Islet precursor cell (in vitro differentiated cells): ENCODE measurements at regions not wholly inside any gene's neighbourhood (a gene's known extent, or its start where the extent isn't known, plus 50 kb on each side); places are given as distances from the start of the nearest gene placed in this dataset.

Experiments
- DNase-seq: peaks from one replicate; pipeline ENCODE4 v3.0.0-alpha.2; 2018

DNA sequence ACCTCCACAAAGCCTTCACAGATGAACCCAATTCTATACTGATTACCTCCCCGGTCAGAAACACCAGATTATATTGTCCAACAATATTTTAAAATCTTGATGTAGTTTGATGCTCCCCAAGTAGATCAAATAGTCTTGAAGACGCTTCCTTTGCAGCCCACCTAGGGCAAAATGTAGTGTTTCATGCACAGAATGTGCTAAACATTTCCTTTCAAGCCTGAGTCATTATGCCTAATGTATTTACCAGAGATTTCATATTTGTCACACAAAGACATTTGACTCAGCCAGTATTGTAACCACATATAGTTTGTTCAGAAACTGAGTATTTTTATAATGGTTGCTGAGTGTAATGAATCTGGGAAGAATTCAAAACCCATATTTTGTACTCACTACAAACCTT, 1396.8 kb downstream of the LRRC4C start:
- DNase-seq = no peak

DNA sequence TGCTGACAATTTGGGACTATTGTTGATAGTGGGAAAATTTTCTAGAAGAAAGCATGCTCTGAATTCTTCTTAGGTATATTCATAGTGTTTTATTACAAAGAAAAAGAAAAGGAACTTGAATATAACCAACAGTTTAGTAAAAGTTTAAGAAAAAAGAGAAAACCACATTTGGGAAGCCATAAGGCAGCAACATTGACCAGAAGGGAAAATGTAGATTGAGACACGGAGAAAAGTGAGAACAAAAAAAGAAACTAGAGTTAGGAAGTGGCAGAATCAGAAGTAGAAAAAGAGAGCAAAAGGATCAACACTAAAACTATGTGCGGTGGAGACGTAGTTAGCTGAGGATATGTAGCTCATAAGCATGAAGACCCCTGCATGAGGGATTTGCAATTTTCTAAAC, 1398.2 kb downstream of the LRRC4C start:
- DNase-seq = no peak

DNA sequence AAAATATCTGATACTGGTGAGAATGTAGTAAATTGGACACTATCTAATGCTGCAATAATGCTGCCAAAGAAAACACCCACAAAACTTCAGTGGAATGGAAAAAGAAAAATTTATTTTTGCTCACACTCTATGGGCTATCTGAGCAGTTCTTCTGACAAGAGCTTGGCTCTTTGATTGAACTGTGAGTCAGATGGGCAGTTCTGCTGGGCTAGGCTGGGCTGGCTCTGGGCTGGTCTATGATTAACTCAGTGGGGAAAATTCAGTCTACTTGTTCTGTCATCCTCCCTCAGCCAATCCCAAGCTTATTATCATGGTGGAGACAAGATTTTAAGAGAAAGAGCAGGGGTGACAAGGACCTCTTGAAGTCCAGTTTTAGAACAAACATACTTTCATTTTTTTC, 1404.8 kb downstream of the LRRC4C start:
- no peak for DNase-seq

DNA sequence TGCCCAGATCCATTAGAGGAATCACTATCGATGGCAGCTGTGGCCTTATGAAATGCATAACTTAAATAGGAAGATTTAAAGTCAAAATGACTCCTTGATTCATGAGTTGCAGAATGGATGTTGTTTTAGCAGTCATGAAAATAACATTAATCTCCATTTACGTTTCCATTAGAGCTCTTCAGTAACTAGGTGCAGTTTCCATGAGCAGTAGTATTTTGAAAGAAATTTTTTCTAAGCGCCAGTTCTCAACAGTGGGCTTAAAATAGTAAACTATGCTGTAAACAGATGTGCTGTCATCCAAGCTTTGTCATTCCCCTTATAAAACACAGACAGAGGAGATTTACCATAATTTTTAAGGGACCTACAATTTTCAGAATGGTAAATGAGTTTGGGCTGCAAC, 1414.1 kb downstream of the LRRC4C start:
- DNase-seq = no peak

DNA sequence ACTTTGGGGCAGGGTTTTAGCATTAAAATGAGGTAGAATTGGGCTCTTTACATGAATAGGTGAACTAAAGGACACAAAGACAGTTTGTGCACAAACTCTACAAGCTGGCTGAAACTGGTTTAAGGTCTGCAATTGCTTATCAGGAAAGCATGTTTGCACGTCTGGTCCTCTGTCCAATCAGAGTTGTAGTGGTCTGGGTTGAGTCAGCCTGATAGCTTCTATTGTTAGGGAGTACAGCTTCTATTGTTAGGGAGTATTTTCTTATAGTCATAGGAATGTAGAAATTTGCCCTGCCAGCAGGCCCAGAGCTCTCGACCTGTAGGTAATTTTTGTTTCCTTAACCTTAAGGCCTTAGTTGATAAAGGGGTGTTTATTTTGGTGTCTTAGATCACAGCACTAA, 1422.4 kb downstream of the LRRC4C start:
- peak; percentile 52 for DNase-seq

DNA sequence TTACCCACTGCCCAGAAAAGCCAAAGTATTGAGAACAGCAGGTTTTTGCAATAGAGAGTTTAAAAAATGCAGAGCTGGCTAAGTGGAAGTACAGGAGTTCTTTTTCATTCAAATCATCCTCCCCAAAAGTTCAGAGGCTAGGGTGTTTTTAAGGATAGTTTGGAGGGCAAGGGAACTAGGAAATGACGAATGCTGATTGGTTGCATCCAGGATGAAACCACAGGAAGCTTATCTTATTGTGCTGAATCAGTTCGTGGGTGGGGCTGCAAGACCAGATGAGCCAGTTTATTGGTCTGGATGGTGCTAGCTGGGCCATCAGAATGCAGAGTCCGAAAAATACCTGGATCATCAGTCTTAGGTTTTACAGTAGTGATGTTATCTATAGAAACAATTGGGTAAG, 1427.1 kb downstream of the LRRC4C start:
- DNase-seq = peak; percentile 65

DNA sequence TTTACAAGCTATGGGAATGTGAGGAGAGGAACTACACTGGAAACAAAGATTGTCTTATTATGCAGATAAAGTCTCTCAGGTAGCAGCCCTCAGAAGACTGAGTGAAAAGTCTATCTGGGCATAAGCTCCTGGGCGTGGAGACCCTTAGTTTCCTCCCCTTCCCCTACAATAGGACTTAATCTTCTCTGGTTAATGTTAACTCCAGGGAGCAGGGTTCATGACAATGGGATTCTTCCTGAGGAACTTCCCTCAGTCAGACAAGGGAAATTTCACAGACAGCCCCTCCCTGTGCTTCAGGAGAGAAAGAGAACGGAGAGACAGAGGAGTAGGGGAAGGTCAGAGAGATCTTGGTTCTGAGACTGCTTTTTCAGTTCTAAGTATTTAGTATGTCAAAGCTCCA, 1428.6 kb downstream of the LRRC4C start:
- DNase-seq = no peak

DNA sequence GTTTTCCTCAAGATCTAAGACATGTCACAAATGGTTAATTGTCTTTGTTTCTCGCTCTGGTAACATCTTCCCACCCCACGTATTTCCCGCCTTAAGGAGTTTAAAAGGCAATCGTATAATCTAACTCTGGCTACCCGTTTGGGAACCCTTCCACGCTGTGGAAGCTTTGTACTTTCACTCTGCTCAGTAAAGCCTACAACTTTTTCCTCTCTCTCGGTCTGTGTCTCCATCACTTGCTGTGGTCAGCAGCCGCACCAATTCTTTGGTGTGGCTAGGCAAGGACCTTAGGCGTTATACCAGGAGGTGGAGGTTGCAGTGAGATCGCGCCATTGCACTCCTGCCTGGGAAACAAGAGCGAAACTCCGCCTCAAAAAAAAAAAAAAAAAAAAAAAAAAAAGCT, 1430.1 kb downstream of the LRRC4C start:
- peak; percentile 71 for DNase-seq

DNA sequence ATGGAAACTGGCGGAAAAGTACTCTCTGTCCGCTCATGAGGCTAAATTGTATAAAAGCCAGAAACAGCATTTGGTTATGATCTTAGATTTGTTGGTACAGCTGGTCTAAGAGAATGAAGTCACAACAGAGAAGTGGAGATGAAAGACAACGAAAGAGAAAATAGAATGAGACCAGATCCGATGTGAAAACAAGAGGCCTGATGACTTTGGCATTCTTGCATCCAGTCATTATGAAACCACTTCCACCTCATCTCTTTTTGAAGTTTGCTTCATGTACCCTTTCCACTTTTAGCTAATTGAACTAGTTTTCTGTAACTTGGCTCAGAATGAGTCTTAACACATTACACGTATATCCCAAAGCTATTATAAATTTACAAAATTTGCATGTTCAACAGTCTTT, 1431.7 kb downstream of the LRRC4C start:
- no peak for DNase-seq

DNA sequence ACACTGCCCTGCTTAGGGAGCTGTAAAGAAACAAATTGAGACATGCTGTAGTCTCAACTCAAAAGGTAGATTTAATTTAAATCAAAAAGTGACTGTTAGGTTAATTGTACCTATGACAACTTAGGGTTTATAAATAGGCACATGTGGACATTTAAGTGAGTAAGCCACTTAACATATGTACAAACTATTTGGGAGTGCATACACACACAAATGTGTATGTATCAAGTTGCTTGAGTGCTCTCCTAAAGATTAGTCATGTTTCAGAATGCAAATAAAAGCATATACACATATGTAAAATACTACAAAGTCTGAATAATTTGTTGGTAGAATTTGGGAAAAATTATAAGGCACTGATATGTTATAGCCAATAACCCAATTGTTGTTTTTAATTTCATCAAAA, 1435.7 kb downstream of the LRRC4C start:
- no peak for DNase-seq

DNA sequence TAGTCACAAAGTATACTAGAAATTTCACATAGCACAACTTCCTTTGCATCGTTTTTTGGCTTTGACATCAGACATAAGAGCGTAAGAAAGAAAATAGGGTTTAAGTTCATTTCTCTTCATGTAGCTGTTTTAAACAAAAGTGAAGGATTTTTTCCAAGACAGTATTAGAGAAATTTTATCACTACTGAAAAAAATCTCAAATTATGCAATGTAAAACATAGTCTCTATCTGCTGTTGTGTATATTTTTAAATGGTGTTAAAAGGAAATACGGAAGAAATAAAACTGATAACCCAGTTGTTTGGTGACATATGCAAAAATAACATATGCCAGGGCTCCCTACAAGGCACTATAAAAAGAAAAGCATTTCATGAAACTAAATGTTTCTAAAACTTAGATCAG, 1449.4 kb downstream of the LRRC4C start:
- DNase-seq = no peak

DNA sequence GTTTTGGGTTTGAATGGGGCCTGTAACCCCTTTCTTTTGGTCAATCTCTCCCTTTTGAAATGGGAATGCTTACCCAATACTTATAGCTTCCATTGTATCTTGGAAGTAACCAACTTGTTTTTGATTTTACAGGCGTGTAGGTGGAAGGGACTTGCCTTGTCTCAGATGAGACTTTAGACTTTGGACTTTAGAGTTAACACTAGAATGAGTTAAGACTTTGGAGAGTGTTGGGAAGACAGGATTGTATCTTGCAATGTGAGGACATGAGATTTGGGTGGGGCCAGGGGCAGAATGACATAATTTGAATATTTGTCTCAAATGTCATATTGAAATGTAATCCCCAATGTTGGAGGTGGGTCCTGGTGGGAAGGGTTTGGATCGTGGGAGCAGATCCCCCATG, 1466.9 kb downstream of the LRRC4C start:
- DNase-seq = no peak

DNA sequence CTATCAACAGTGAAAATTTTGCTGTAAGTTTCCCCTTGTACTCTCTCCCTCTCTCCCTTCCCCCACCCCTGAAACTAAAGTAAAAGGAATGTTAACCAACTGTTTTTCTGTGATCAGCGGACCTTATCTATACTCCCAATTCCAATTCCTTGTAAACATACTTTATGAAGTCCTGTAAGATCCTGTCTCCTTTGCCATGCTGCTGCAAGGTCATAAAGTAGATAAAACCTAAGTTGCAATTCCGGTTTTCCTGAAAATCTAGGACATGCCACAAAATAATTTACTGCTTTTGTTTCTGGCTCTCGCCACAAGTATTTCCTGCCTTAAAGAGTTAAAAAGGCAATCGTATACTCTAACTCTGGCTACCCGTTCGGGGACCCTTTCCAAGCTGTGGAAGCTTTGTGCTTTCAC, 1469.0 kb downstream of the LRRC4C start:
- DNase-seq = peak; percentile 57

DNA sequence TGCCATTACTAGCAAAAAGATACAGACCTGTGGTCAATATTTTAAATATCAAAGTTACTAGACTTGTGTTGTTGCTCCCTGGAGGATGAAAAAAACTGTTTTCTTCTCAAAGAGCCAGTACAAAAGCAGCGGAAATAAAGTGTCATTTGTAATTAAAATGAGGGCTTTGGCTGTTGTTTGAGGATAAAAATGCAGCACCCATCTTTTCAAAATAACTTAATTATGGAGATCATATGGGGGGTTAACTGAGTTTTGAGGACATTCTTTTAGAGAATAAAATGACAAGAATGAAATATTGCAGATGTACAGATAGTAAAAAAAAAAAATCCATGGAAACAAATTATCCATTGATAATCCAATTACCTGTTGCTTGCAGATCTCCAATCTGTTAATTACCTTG, 1484.4 kb downstream of the LRRC4C start:
- DNase-seq = no peak

DNA sequence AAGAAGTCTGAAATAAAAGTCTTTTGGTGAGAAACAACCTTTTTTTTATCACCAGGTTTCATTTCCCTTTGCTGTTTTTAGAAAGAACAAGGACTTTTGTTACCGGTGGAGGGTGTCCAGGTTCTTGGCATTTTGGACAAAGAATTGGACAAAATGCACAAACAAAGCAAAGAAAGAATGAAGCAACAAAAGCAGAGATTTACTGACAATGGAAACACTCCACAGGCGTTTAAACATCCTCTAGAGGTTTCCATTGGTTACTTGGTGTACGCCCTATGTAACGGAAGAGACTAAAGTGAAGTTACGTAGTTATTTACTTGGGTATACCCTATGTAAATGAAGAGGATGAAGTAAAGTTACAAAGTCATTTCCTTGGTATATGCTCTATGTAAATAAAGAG, 1487.0 kb downstream of the LRRC4C start:
- DNase-seq = no peak

DNA sequence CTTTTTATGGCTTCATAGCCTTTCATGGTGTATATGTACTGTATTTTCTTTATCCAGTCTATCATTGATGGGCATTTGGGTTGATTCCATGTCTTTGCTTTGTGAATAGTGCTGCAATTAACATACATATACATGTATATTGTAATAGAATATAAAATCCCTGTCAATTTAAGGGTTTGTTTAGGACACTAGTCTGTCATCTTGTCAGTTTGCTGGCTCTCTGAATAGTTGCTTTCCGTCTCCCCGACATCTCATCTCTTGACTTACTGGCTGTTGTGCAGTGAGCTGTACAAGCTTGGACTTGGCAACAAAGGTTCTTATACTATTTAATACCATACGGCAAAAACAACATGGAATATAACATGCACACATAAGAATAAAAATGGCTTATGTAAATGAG, 1487.5 kb downstream of the LRRC4C start:
- DNase-seq = no peak

DNA sequence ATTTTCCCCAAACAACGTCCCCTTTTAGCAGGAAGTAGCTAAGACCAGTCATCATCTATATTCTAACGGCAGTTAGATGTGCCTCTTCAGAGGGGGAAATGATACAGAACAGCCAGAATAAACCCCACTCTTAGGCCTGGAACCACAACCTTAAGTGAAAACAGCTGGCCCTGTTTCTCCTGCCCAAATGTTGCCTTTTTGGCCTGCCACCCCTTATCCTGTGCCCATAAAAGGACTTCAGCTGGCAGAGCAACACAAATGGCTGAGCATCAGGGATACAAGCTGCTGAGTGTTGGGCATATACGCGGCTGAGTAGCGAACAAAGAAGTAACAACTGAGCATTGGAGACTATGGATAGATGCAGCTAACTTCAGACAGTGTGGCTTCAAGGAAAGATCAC, 1491.4 kb downstream of the LRRC4C start:
- DNase-seq = no peak

DNA sequence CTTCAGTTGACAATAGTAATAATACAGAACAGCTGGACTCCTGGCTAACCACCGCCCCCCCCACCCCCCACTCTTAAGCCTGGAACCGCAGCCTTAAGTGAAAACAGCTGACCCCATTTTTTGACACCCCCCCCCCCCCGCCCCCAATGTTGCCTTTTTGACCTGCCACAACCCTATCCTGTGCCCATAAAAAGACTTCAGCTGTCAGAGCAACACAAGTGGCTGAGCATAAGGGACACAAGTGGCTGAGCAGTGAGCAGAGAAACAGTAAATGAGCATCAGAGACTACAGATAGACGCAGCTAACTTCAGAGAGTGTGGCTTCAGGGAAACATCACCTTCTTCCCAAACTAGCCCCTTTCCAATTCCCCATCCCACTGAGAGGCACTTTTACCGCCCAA, 1493.8 kb downstream of the LRRC4C start:
- DNase-seq = no peak

DNA sequence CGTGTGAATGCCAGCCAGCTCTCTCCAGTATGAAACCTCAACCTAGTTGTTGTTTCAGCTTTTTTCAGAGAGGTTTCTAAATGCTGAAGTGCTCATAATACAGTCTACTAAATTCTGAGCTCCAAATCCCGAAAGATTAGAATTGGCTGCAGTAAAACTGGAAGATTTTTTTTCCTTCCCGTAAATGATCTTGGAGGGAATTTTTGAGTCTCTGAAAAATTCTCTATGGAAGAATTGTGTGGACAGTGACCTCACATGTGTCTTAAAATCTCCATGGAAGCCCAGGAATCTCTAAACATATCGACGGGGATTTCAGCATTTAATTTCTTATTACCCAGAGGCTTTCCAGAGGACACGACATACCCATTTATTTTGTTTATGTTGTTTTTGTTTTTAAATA, 1499.2 kb downstream of the LRRC4C start:
- no peak for DNase-seq

DNA sequence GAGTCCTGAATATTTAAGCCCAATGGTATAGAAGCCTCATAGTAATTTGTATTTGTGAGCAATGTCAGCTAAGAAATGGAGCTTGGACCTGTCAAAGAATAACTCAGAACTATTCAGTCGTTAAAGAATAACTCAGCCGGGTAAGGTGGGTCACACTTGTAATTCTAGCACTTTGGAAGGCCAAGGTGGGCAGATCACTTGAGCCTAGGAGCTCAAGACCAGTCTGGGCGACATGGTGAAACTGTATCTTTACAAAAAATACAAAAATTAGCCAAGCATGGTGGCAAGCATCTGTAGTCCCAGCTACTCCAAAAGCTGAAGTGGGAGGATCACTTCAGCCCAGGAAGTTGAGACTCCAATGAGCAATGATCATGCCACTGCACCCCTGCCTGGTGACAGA, 1526.5 kb downstream of the LRRC4C start:
- no peak for DNase-seq

DNA sequence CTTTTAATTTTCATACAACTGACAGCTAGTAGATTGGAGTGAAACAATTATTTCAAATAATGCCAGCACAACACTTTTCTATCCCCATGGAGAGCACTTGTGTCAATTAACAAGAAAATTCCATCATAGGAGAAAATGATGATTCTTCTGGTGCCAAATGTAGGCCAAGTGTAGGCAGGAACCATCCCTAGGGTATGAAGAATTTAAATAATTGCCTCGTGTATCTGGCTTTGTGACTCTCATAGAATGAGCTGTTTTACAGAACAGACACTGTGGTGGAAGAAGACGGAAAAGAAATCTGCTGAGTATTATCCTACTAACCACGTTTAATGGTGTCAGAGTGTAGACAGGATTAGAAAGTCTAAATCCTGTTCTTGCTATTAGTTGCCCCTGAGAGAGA, 1542.2 kb downstream of the LRRC4C start:
- no peak for DNase-seq

DNA sequence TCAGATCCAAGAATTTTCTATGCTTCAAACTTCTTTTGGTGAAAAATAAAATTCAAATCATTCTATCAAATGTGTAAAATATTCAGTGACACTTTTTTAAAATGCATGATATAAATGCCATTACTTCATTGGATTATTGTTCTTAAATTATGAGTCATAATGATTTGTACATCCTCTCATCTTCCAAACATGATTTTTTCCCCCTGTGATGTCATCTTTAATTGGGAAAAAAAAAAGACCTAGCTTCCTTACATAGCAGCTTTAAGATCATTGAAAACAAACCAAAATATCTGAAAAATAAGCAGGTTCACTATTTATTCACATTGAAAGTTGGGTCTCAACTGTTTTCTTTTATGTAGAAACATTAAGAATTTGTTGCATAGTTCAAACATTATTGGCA, 1549.4 kb downstream of the LRRC4C start:
- DNase-seq = no peak

DNA sequence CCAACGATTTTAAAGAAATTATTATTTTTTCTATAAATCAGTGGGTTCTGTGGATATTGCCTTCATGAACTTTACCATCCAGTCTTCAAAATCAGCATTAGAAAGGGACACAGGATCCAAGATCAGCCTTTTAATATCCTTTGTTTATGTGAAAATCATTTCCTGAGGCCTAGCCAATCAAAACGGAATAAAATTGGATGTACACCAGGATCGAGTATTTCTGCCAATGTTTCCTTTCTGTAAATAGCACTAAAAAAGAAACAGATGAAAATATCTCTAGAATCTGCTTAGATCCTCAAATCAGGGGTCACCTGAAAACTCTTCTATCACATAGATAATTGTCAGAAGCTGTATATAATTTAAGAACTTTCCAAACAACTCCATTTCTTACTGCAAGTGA, 1598.5 kb downstream of the LRRC4C start:
- no peak for DNase-seq

DNA sequence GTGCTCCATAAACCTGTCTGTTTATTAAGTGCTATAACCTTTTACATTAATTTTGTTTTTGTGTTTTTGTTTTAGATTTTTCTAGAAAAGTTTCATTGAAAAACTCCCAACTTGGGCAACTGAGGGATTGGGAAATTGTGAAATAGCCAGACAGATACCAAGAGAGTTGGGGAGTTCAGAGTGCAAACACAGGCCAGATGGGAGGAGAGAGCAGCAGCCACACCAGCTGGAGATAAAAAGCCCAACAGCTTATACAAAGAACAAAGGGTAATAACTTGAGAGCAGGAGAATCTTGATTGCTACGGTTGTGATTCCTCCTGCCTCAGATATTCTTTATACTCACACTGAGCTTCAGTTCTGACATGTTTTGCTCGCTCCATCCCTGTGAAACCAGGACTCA, 1642.2 kb downstream of the LRRC4C start:
- DNase-seq = no peak

DNA sequence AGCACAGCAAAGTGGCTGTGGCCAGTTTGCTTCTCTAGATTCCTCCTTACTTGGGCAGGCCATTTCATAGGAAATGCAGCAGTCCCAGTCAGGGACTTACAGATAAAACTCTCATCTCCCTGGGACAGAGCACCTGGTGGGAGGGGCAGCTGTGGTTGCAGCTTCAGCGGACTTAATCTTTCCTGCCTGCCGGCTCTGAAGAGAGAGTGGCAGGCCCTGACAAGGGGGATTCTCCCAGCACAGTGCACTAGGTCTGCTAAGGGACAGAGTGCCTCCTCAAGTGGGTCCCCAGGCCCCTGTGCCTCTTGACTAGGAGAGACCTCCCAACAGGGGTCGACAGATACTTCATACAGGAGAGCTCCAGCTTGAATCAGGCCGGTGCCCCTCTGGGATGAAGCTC, 1649.1 kb downstream of the LRRC4C start:
- peak; percentile 55 for DNase-seq

DNA sequence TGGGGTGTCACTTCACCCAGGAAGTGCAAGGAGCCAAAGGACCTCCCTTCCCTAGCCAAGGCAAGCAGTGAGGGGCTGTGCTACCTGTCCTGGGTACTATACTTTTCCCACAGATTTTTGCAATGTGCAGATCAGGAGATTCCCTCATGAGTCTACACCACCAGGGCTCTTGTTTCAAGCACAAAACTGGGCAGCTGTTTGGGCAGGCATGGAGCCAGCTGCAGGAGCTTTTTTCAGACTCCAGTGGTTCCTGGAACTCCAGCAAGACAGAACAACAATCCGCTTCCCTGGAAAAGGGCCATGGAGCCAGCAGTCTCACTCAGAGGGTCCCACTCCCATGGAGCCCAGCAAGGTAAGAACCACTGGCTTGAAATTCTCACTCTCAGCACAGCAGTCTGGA, 1649.6 kb downstream of the LRRC4C start:
- no peak for DNase-seq
